Activated CD8-positive, alpha-beta T cell treated with anti-CD3 and anti-CD28 coated beads for 36 hours (primary cell): ENCODE measurements at regions not wholly inside any gene's neighbourhood (a gene's known extent, or its start where the extent isn't known, plus 50 kb on each side); places are given as distances from the start of the nearest gene placed in this dataset.

ENCODE experiments used
- ATAC-seq: fragments of 200-7000 bp; cut with Tn5 transposase; one replicate; pipeline ENCODE4 v1.10.0; 2021; ENCODE audit warnings: mild to moderate bottlenecking, moderate library complexity
- CTCF ChIA-PET: fragments of 350-600 bp; sonication (Branson Sonifier 250); formaldehyde crosslinking; loops from one replicate; lab custom pipeline; 2021; ENCODE audit warnings: antibody characterized with exemption; lab: Charles Lee
- POLR2A ChIA-PET: fragments of 350-600 bp; sonication (Branson Sonifier 250); formaldehyde crosslinking; loops from one replicate; lab custom pipeline; 2021; ENCODE audit warnings: antibody characterized with exemption; lab: Charles Lee
- DNase-seq: peaks from one replicate; pipeline ENCODE4 v3.0.0-alpha.2; 2020
- H3K27ac Mint-ChIP-seq: one replicate; pipeline ENCODE4 v1.8.0; 2021; ENCODE audit warnings: mild to moderate bottlenecking, mixed read lengths
- H3K27me3 Mint-ChIP-seq: one replicate; pipeline ENCODE4 v1.8.0; 2021; ENCODE audit warnings: mixed read lengths
- H3K36me3 Mint-ChIP-seq: one replicate; pipeline ENCODE4 v1.8.0; 2021; ENCODE audit warnings: low read depth, mixed read lengths
- H3K4me1 Mint-ChIP-seq: one replicate; pipeline ENCODE4 v1.8.0; 2021; ENCODE audit warnings: low read depth, mixed read lengths
- H3K4me3 Mint-ChIP-seq: one replicate; pipeline ENCODE4 v1.8.0; 2021; ENCODE audit warnings: mild to moderate bottlenecking, moderate library complexity, mixed read lengths
- H3K9me3 Mint-ChIP-seq: one replicate; pipeline ENCODE4 v1.8.0; 2021; ENCODE audit warnings: mixed read lengths
- intact Hi-C: fragments of 100-400 bp; cut with micrococcal nuclease; formaldehyde crosslinking; loops from one replicate; pipeline ENCODE4 v1.10.0; 2022
- TF ChIP-seq, protein P1 (sequence below): fragments of 200-600 bp; IDR thresholded peaks from one replicate; pipeline ENCODE4 v1.8.0; 2022; ENCODE audit warnings: antibody characterized with exemption, mild to moderate bottlenecking

DNA sequence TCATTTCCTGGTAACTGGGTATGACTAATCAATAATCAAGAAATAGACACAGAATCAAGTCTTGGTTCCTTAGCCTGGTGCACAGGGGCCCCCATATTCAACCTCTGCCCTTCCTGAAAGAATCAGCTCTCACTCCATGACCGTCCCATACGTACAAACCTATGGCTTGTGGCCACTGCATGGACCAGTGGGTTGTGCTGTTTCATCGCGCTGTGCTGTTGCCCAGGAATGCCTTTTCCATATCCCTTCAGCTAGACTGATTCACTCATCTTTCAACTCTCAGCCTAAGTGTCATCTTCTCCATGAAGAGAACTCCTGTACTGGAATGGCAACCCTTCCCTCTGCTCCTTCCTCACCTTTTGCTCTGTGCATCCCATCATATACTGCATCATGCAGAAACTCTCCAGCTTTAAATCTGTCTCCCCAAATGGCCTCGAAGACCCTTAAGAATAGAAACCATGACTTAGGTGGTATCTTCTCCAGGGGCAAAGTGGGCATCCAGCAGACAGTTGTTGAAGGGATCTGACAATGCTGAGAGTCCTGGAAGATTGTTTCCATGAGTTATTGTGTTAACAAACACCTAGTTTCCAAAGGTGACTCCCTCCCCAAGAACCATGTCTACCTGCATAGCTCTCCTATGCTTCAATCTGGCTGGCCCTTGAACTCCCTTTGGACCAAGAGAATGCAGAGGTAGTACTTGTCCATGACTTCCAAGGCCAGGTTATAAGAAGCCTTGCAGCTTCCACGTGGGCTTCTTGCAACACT lies 180.8 kb downstream of the ACTL7B start:
- no peak for DNase-seq
- POLR2A ChIA-PET, result no interaction called here
- H3K4me1 Mint-ChIP-seq, result no peaks in the 10 kb centered on the region
- TF ChIP-seq, protein P1, sequence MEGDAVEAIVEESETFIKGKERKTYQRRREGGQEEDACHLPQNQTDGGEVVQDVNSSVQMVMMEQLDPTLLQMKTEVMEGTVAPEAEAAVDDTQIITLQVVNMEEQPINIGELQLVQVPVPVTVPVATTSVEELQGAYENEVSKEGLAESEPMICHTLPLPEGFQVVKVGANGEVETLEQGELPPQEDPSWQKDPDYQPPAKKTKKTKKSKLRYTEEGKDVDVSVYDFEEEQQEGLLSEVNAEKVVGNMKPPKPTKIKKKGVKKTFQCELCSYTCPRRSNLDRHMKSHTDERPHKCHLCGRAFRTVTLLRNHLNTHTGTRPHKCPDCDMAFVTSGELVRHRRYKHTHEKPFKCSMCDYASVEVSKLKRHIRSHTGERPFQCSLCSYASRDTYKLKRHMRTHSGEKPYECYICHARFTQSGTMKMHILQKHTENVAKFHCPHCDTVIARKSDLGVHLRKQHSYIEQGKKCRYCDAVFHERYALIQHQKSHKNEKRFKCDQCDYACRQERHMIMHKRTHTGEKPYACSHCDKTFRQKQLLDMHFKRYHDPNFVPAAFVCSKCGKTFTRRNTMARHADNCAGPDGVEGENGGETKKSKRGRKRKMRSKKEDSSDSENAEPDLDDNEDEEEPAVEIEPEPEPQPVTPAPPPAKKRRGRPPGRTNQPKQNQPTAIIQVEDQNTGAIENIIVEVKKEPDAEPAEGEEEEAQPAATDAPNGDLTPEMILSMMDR, result no peak
- no peaks in the 10 kb centered on the region for H3K36me3 Mint-ChIP-seq
- no peaks in the 10 kb centered on the region for H3K9me3 Mint-ChIP-seq
- no peak overlapping the region for H3K4me3 Mint-ChIP-seq
- no peaks in the 10 kb centered on the region for H3K27me3 Mint-ChIP-seq
- CTCF ChIA-PET, result no interaction called here
- H3K27ac Mint-ChIP-seq, result no peak overlapping the region
- intact Hi-C loops, result no loop called here
- no peak for ATAC-seq

DNA sequence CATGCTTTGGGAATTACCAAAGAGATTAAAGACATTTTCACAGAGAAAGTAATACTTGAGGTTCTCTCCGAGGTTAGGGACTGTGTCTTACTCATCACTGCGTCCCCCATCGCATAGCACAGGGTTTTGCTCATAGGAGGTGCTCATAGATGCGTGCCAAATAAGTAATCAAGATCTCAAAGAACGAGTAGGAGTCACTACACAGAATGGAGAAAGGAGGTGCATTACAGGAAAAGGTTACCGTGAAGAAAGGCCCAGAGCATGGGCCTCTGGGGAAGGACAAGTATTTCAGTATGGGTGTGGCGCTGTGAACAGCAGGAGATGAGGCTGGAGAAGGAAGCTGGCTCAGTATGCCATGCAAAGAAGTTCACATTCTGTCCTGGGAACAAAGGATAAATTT lies 182.4 kb downstream of the ACTL7B start:
- ATAC-seq (no peak), DNase-seq (no peak)
- TF ChIP-seq, protein P1, result no peak
- H3K4me3 Mint-ChIP-seq, result no peak overlapping the region
- H3K9me3 Mint-ChIP-seq, result no peaks in the 10 kb centered on the region
- H3K4me1 Mint-ChIP-seq, result no peaks in the 10 kb centered on the region
- H3K27ac Mint-ChIP-seq, result no peak overlapping the region
- no peaks in the 10 kb centered on the region for H3K27me3 Mint-ChIP-seq
- POLR2A ChIA-PET, result no interaction called here
- intact Hi-C loops, result no loop called here
- CTCF ChIA-PET, result no interaction called here
- no peaks in the 10 kb centered on the region for H3K36me3 Mint-ChIP-seq

GRCh38 chr9:108672475-108673190 lies 183.2 kb downstream of the ACTL7B start:
- ATAC-seq (no peak), DNase-seq (no peak)
- POLR2A ChIA-PET, result no interaction called here
- no peak overlapping the region for H3K27ac Mint-ChIP-seq
- CTCF ChIA-PET, result no interaction called here
- TF ChIP-seq, protein P1, result no peak
- H3K36me3 Mint-ChIP-seq, result no peaks in the 10 kb centered on the region
- no peaks in the 10 kb centered on the region for H3K4me1 Mint-ChIP-seq
- H3K27me3 Mint-ChIP-seq, result no peaks in the 10 kb centered on the region
- no peak overlapping the region for H3K4me3 Mint-ChIP-seq
- intact Hi-C loops, result no loop called here
- no peaks in the 10 kb centered on the region for H3K9me3 Mint-ChIP-seq

GRCh38 chr9:108671794-108672193 lies 184.0 kb downstream of the ACTL7B start:
- H3K27ac Mint-ChIP-seq, result no peak overlapping the region
- H3K4me1 Mint-ChIP-seq, result no peaks in the 10 kb centered on the region
- CTCF ChIA-PET, result no interaction called here

More at GRCh38 chr9:108671794-108672193, 184.0 kb downstream of the ACTL7B start:
- Mint-ChIP-seq H3K9me3 (no peaks in the 10 kb centered on the region), H3K4me3 (no peak overlapping the region), H3K36me3 (no peaks in the 10 kb centered on the region), H3K27me3 (no peaks in the 10 kb centered on the region)
- POLR2A ChIA-PET, result no interaction called here
- TF ChIP-seq, protein P1, result no peak
- ATAC-seq, result no peak
- intact Hi-C loops, result no loop called here
- DNase-seq, result no peak
